NCI-H2107 treated with DMSO at 0.1 percent for 48 hours (cell line): ENCODE measurements at regions not wholly inside any gene's neighbourhood (a gene's known extent, or its start where the extent isn't known, plus 50 kb on each side); places are given as distances from the start of the nearest gene placed in this dataset.
"Not testable (repeated sequence)": the region's sequence is repeated elsewhere in the genome, so short reads cannot be mapped to it uniquely, and the experiment has no call there.

ENCODE experiments used
- DNase-seq: peaks from one replicate; lab custom pipeline; 2025; ENCODE audit not compliant: unreplicated experiment; lab: John Stamatoyannopoulos, UW

GRCh38 chr4:52371841-52372240 is 287.3 kb downstream of the USP46 start:
- DNase-seq: no peak

DNA sequence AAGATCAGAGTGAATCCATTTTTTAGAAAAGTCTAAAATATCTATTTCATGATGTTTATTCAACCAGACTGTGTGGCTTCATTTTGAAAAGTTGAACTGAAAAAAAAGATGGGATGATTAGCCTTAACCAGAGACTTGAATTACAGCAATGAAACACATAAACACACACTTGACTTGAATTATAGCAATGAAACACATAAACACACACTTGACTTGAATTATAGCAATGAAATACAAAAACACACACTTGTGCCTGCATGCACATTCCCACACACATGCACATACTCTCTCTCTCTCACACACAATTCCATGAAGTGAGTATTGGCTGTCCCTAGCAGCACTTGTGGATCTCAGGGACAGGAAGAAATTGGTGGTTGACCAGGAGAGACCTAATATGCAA is 286.8 kb downstream of the USP46 start:
- DNase-seq: no peak

DNA sequence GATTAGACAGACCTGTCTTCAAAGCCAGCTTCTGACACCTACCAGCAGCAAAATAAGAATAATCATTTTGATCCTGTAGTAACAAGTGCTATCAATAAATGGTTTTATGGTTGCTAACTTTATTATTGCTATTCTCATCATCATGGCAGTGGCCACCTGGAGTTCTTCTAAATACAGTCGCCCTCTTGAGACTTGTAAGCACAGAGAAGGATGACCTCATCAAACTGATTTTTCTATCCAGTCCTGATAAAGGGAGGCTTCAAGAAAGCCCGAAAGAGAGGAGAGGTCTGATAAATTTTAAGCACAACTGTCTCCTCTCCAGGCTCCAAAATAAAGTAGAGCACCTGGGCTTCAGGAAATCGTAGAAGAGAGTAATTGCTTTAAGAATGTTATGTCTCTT is 286.4 kb downstream of the USP46 start:
- DNase-seq: no peak

- no peak for DNase-seq
Observed at GRCh38 chr4:52373650-52374049, 285.5 kb downstream of the USP46 start.

- DNase-seq: no peak
Observed at GRCh38 chr4:52374877-52375276, 284.2 kb downstream of the USP46 start.

DNA sequence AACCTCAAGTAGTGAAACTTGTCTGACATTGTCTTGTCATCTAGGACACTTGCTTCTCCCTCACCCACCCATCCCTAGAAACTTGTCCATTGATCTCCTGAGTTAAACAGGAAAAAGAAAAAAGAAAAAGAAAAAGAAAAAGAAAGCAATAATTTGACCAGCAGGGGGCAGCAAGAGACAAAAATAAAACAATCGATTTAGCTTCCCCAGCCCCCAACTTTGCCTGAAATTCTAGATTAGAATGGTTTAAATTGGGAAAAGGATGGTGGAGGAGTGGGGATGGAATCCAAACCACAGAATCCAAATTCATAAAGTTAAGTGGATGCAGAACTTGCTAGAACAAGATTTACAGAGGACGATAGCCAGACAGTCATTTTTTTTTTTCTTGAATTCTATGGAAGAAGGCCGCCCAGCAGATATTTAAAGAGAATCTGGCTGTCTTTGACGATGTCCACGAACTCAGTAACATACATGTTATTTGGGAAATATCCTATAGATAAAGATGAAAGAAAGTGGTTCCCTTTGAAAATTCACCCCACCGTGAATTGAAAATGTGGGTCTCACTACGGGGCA is 282.9 kb downstream of the USP46 start:
- peak; percentile 28 for DNase-seq

- DNase-seq: no peak
Observed at GRCh38 chr4:52377563-52377962, 281.5 kb downstream of the USP46 start.

- no peak for DNase-seq
Observed at GRCh38 chr4:52407545-52407944, 251.6 kb downstream of the USP46 start.

GRCh38 chr4:52408032-52408431 is 251.1 kb downstream of the USP46 start:
- DNase-seq: no peak

DNA sequence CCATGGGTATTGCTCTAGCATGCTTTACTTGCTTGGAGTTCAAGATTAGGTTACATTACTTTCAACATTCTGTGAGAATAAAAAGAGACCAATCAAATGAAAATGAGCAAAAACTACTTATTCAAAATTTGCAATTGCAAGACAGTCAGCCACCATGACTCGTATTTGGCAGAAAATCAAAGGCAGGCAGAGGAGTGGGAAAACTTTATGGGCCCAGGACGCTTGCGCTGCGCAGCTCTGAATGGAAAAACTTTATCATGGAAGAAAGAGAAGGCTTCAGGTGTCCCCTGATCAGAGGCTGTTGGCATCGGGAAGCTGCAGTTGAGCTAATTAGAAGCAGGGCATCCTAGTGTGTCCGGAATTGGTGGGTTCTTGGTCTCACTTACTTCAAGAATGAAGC is 250.6 kb downstream of the USP46 start:
- DNase-seq: no peak

DNA sequence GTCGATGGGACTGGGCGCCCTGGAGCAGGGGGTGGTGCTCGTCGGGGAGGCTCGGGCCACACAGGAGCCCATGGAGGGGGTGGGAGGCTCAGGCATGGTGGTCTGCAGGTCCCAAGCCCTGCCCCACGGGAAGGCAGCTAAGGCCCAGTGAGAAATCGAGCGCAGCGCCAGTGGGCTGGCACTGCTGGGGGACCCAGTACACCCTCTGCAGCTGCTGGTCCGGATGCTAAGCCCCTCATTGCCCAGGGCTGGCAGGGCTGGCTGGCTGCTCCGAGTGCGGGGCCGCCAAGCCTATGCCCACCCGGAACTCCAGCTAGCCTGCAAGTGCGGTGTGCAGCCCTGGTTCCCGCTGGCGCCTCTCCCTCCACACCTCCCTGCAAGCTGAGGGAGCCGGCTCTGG is 249.3 kb downstream of the USP46 start:
- DNase-seq: not testable (repeated sequence)

DNA sequence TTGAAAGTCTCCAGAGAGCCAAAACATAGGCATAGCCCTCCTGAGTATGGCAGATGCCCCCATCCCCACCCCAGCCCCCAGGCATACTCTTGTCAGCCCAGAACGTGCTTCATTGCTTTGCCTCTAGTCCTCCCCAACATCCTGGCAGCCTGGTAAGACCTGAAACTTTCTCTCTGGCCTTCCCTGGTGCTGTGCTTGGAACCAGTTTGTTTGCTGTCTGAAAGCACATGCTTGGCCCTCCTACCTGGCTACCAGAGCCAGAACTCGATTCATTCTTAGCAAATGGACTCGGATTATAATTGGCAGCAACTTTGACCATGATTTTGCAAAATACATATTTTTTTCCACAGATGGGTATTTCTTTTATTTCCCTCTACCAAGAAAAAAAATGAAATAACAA is 248.1 kb downstream of the USP46 start:
- no peak for DNase-seq

DNA sequence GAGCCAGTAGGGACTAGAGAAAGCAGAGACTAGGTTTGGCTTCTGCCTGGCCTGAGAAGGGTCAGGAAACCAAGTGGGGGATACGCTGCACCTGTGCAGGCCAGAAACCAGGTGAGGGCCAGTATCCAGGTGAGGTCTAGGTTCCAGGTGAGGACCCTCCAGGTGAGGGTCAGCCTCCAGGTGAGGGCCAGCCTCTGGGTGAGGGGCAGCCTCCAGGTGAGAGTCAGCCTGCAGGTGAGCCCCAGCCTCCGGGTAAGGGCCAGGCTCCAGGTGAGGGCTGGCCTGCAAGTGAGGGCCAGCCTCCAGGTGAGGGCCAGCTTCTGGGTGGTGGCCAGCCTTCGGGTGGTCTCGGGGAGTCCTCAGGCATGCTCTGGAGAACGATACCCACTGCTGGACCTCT is 238.8 kb downstream of the USP46 start:
- no peak for DNase-seq

- no peak for DNase-seq
Observed at GRCh38 chr4:52421811-52422213, 237.3 kb downstream of the USP46 start.

- no peak for DNase-seq
Observed at GRCh38 chr4:52423967-52424366, 235.1 kb downstream of the USP46 start.

DNA sequence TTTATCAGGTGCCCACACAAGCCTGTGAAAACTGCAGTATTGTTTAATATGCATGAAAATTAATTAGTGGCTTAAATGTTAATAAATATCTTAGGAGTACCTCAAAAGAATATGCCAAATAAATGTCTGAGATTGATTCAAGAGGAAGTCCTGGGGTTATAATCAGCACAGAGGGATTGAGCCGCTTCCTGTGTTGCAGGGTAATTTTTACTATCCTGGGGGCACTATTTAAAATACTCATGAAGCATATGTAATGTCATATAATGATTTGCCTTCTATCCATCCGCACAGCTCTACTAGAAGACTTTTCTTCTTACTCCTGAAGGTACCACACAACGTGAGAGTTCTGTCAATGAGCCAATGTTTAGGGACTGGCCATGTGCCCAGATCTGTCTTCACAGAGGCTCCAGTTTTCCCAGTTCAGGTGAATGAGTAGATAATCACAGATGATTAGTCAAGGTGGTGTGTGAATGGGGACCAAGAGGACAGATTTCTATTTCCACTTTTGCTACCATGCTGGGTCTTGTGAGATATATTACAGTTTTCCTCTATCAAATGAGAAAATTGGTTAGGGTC is 233.3 kb downstream of the USP46 start:
- no peak for DNase-seq

- DNase-seq: no peak
Observed at GRCh38 chr4:52431410-52431809, 227.7 kb downstream of the USP46 start.

GRCh38 chr4:52431869-52432268 is 227.2 kb downstream of the USP46 start:
- no peak for DNase-seq

- DNase-seq: not testable (repeated sequence)
Observed at GRCh38 chr4:52442524-52442923, 216.6 kb downstream of the USP46 start.

DNA sequence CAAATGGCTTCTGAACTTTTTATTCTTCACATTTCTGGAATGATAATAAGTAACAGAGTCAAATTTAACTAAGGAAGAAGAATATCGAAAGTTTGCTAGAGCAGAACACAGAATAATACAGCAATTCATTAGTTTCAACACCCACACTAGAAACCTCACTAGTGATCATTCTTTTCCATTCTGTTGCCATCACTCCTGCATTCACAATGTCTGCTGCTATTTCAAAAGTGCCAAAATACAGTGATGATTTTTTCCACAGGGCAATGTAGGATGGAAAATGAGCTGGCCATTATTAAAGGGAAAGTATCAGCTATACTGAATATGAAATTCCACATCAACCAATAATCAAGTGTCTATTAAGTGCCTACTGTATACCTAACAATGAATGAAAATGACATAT is 186.7 kb downstream of the USP46 start:
- DNase-seq: no peak

DNA sequence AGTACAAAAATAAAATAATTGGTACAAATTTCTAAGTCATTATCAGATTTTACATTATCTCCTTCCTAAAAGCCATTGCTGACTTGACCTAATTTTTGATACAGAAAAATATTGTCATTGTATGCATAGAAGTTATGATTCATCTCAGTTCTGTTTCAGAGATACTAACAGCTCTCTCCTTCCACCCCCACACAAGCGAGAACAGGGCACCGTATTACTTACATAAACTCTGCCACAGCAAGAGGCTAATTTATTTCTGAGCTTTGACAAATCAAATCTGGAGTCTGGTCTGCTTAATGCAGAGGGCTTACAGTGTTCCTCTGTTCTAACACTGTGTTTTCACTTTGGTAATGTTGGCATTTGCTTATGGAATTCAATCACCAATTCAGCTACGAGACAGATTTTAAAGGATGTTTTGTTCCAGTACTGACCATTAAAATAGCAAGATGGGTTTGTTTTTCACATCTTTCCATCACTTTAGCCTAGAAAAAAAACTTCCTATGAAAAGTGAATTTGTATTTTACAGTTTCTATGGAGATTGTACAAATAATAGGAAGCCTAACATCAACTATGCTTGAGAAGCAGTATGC is 181.8 kb downstream of the USP46 start:
- DNase-seq: no peak

DNA sequence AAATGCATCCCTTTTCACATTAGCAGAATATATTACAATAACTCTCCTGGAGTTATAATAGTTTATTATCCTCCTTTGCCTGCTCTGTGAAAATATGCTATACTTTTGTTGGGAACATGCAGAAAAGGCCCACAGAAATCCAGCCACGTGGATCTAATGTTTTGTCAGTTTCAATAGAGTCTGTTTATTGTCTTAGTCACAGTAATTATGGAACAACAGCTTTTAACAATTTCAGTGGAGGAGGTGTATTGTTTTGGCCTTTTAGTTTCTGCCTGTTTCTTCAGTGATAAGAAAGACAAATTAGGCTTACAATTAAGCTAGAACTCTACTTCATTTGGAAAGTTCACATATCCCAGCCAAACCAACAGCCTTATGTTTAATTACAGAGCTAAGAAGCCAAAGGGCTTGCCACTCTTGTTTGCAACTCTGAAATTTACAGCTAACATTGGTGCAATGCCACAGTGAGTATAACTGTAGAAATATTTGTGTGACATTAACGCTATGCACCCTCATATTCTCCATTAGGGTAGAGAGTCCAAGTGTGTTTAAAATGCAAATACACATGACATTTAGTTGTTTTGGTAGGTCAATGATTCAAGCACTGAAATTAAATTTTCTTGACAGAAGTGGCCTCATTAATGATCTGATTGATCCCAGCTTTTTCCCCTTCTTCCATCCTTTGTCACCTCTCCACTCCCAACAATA is 175.8 kb downstream of the USP46 start:
- DNase-seq: no peak
